IMR-90 (cell line): ENCODE measurements at regions not wholly inside any gene's neighbourhood (a gene's known extent, or its start where the extent isn't known, plus 50 kb on each side); places are given as distances from the start of the nearest gene placed in this dataset.

Source experiments
- ATAC-seq: fragments of 200-7000 bp; cut with Tn5 transposase; 2 replicates; pipeline ENCODE4 v1.9.1; 2020; ENCODE audit warnings: low read depth, mild to moderate bottlenecking, moderate library complexity
- BruUV-seq: library from RNA; stranded (reverse); fragments of 400-500 nt; replicated peaks from 2 replicates; lab custom pipeline; 2021; lab: Mats Ljungman, UMichigan
- CTCF ChIA-PET: fragments of 300-600 bp; formaldehyde crosslinking; extraction: SDS; loops from one replicate; lab custom pipeline; 2021; ENCODE audit warnings: antibody characterized with exemption; lab: Yijun Ruan, JAX
- POLR2A ChIA-PET: fragments of 300-600 bp; sonication (Branson Sonifier 250); formaldehyde crosslinking; loops from one replicate; lab custom pipeline; 2022; ENCODE audit warnings: antibody characterized with exemption; ENCODE audit not compliant: unreplicated experiment; lab: Charles Lee
- DNase-seq: peaks from one replicate; pipeline ENCODE4 v3.0.0; 2013
- H2AFZ ChIP-seq: replicated peaks from 2 replicates; pipeline ENCODE3; 2013; ENCODE audit warnings: low read length, mild to moderate bottlenecking; ENCODE audit not compliant: poor library complexity
- H2AK5ac ChIP-seq: 2 replicates; pipeline ENCODE4 v1.6.1; 2013; ENCODE audit warnings: low read depth, low read length, inconsistent platforms
- H2AK9ac ChIP-seq: replicated peaks from 2 replicates; pipeline ENCODE3; 2013; ENCODE audit warnings: mild to moderate bottlenecking, low read depth, low read length, moderate library complexity; ENCODE audit not compliant: poor library complexity
- H2BK120ac ChIP-seq: 2 replicates; pipeline ENCODE4 v1.6.1; 2013; ENCODE audit warnings: low read depth, low read length, inconsistent platforms
- H2BK15ac ChIP-seq: 3 replicates; pipeline ENCODE4 v1.6.1; 2013; ENCODE audit warnings: low read depth, low read length, inconsistent platforms
- H2BK20ac ChIP-seq: 2 replicates; pipeline ENCODE4 v1.6.1; 2013; ENCODE audit warnings: low read depth, mild to moderate bottlenecking, inconsistent platforms, low read length, moderate library complexity
- H2BK5ac ChIP-seq: 2 replicates; pipeline ENCODE4 v1.6.1; 2013; ENCODE audit warnings: mild to moderate bottlenecking, low read depth, low read length, inconsistent platforms; ENCODE audit not compliant: poor library complexity, severe bottlenecking
- H3K14ac ChIP-seq: replicated peaks from 2 replicates; pipeline ENCODE4 v1.6.1; 2013; ENCODE audit warnings: low read depth, low read length, inconsistent platforms
- H3K18ac ChIP-seq: 2 replicates; pipeline ENCODE4 v1.6.1; 2013; ENCODE audit warnings: low read depth, low read length, control low read depth
- H3K23ac ChIP-seq: 2 replicates; pipeline ENCODE4 v1.6.1; 2013; ENCODE audit warnings: low read depth, low read length, inconsistent platforms
- H3K27ac ChIP-seq: 2 replicates; pipeline ENCODE4 v1.5.1; 2013; ENCODE audit warnings: mild to moderate bottlenecking, control low read depth, low read length; ENCODE audit not compliant: insufficient read depth
- H3K27me3 ChIP-seq: 2 replicates; pipeline ENCODE4 v1.6.1; 2013; ENCODE audit warnings: low read length; ENCODE audit not compliant: control insufficient read depth, insufficient read depth
- H3K36me3 ChIP-seq: 2 replicates; pipeline ENCODE4 v1.6.1; 2013; ENCODE audit warnings: low read length, mixed read lengths; ENCODE audit not compliant: control insufficient read depth, insufficient read depth
- H3K4ac ChIP-seq: 2 replicates; pipeline ENCODE4 v1.6.1; 2013; ENCODE audit warnings: low read depth, low read length, inconsistent platforms
- H3K4me1 ChIP-seq: 2 replicates; pipeline ENCODE4 v1.6.1; 2013; ENCODE audit warnings: low read length, mixed read lengths; ENCODE audit not compliant: control insufficient read depth, insufficient read depth
- H3K4me2 ChIP-seq: 2 replicates; pipeline ENCODE4 v1.6.1; 2013; ENCODE audit warnings: low read depth, mild to moderate bottlenecking, control low read depth, low read length, moderate library complexity
- H3K4me3 ChIP-seq: 2 replicates; pipeline ENCODE4 v1.5.1; 2013; ENCODE audit warnings: low read depth, mild to moderate bottlenecking, control low read depth, low read length, moderate library complexity; ENCODE audit not compliant: insufficient read depth
- H3K56ac ChIP-seq: 2 replicates; pipeline ENCODE4 v1.6.1; 2013; ENCODE audit warnings: low read length, inconsistent platforms; ENCODE audit not compliant: insufficient read depth; ENCODE audit errors: extremely low read depth
- H3K79me1 ChIP-seq, 2 experiments: 2 replicates each; pipeline ENCODE4 v1.6.1; 2013; ENCODE audit warnings: low read length in 2 of 2, inconsistent platforms in 1 of 2, low read depth in 1 of 2
- H3K9ac ChIP-seq: 2 replicates; pipeline ENCODE4 v1.6.1; 2013; ENCODE audit warnings: low read depth, low read length, control low read depth
- H3K9me1 ChIP-seq: 2 replicates; pipeline ENCODE4 v1.6.1; 2013; ENCODE audit warnings: low read length, inconsistent platforms; ENCODE audit not compliant: insufficient read depth
- H3K9me3 ChIP-seq: 2 replicates; pipeline ENCODE4 v1.6.1; 2013; ENCODE audit warnings: low read length; ENCODE audit not compliant: control insufficient read depth, insufficient read depth
- H4K20me1 ChIP-seq: 2 replicates; pipeline ENCODE4 v1.6.1; 2013; ENCODE audit warnings: low read length, inconsistent platforms; ENCODE audit not compliant: insufficient read depth
- H4K5ac ChIP-seq: 2 replicates; pipeline ENCODE4 v1.6.1; 2013; ENCODE audit warnings: mild to moderate bottlenecking, low read depth, low read length, control low read depth
- H4K8ac ChIP-seq, 2 experiments: 2 replicates each; pipeline ENCODE4 v1.6.1; 2013; ENCODE audit warnings: low read depth in 2 of 2, low read length in 2 of 2, control low read depth in 1 of 2, inconsistent platforms in 1 of 2
- H4K91ac ChIP-seq: 2 replicates; pipeline ENCODE4 v1.6.1; 2013; ENCODE audit warnings: low read depth, low read length, inconsistent platforms; ENCODE audit not compliant: insufficient read depth
- FOS ChIP-seq: fragments of 150-350 bp; IDR thresholded peaks from 2 replicates; pipeline ENCODE4 v1.6.1; 2016; ENCODE audit warnings: low read depth, low read length
- MAZ ChIP-seq: IDR thresholded peaks from 2 replicates; pipeline ENCODE4 v1.6.1; 2012; ENCODE audit warnings: low read depth, mild to moderate bottlenecking, low read length, improper control_type of control experiment, moderate library complexity, borderline replicate concordance
- RAD21 ChIP-seq: IDR thresholded peaks from 2 replicates; pipeline ENCODE4 v1.6.1; 2012; ENCODE audit warnings: low read length, improper control_type of control experiment
- RCOR1 ChIP-seq: IDR thresholded peaks from 2 replicates; pipeline ENCODE4 v1.6.1; 2012; ENCODE audit warnings: mild to moderate bottlenecking, low read length, improper control_type of control experiment; ENCODE audit not compliant: insufficient replicate concordance
- WGBS, 2 experiments: methylation state at CpG; one replicate each; pipeline versions ENCODE4 v1.1.5 to v1.1.7; 2013; ENCODE audit warnings: missing lambda C conversion rate in 2 of 2; ENCODE audit not compliant: insufficient read length in 1 of 2; ENCODE audit errors: extremely low coverage in 2 of 2; 5-methylcytosine and 5-hydroxymethylcytosine counted together
- dilution Hi-C: fragments of 300-500 bp; cut with HindIII; formaldehyde crosslinking; loops from one replicate; pipeline ENCODE4 v1.14.3; 2018; ENCODE audit warnings: low sequenced_read_pairs; ENCODE audit not compliant: unreplicated experiment
- in situ Hi-C: fragments of 300-500 bp; cut with MboI; formaldehyde crosslinking; loops from 3 replicates; pipeline ENCODE4 v1.14.3; 2019; ENCODE audit warnings: low sequenced_read_pairs, inconsistent platforms, mixed read lengths
- intact Hi-C: fragments of 100-400 bp; cut with micrococcal nuclease; formaldehyde crosslinking; loops from 2 replicates; pipeline ENCODE4 v1.10.0; 2022
- TF ChIP-seq, protein P1 (sequence below): fragments of 150-350 bp; IDR thresholded peaks from 2 replicates; pipeline ENCODE4 v1.6.1; 2016; ENCODE audit warnings: low read depth, mild to moderate bottlenecking, low read length, moderate library complexity, borderline replicate concordance
- TF ChIP-seq, protein P2 (sequence below): fragments of 150-350 bp; IDR thresholded peaks from 2 replicates; pipeline ENCODE4 v1.6.1; 2017; ENCODE audit warnings: mild to moderate bottlenecking, antibody characterized with exemption, low read length, low read depth

DNA sequence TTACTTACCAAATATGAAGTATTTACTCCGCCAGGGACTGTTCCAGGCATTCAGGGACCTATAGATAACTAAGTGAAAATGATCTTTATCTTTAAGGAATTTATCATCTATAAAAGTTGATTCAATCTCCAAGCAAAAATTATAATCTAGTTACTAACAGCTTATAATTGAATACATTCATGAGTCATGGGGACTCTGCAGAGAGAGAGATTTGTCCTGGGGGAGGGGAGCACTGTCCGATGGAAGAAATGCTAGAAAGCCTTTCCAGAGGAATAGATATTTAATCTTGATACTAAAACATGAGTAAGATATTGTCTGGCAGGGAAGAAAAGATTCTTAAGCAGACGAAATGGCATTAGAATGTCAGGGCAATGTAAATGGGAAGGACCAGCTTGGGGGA, 139.3 kb downstream of the CD164 start:
- DNase-seq: no peak
- H2BK15ac ChIP-seq: no peak overlapping the region
- no peak overlapping the region for H4K91ac ChIP-seq
- H2BK20ac ChIP-seq: no peak overlapping the region
- ChIA-PET POLR2A (no interaction called here), CTCF (no interaction called here)
- no peaks in the 10 kb centered on the region for H3K79me1 ChIP-seq
- no peak overlapping the region for H3K18ac ChIP-seq
- no peak overlapping the region for H3K9ac ChIP-seq
- H2AK5ac ChIP-seq: no peak overlapping the region
- H3K4me1 ChIP-seq: no peaks in the 10 kb centered on the region
- TF ChIP-seq, protein P1, sequence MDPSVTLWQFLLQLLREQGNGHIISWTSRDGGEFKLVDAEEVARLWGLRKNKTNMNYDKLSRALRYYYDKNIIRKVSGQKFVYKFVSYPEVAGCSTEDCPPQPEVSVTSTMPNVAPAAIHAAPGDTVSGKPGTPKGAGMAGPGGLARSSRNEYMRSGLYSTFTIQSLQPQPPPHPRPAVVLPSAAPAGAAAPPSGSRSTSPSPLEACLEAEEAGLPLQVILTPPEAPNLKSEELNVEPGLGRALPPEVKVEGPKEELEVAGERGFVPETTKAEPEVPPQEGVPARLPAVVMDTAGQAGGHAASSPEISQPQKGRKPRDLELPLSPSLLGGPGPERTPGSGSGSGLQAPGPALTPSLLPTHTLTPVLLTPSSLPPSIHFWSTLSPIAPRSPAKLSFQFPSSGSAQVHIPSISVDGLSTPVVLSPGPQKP: no peak
- TF ChIP-seq RAD21: no peak
- TF ChIP-seq FOS: no peak
- no peak for TF ChIP-seq MAZ
- TF ChIP-seq, protein P2, sequence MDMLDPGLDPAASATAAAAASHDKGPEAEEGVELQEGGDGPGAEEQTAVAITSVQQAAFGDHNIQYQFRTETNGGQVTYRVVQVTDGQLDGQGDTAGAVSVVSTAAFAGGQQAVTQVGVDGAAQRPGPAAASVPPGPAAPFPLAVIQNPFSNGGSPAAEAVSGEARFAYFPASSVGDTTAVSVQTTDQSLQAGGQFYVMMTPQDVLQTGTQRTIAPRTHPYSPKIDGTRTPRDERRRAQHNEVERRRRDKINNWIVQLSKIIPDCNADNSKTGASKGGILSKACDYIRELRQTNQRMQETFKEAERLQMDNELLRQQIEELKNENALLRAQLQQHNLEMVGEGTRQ: no peak
- TF ChIP-seq RCOR1: no peak
- no peaks in the 10 kb centered on the region for H3K27me3 ChIP-seq
- H3K27ac ChIP-seq: no peak overlapping the region
- no peak overlapping the region for H3K4me2 ChIP-seq
- WGBS, 2 experiments: no CpG with 5 or more reads among the region's 3 CpGs
- H3K4ac ChIP-seq: no peak overlapping the region
- no peak overlapping the region for H2AFZ ChIP-seq
- in situ Hi-C loops (no loop called here), intact Hi-C loops (no loop called here), dilution Hi-C loops (no loop called here)
- H4K5ac ChIP-seq: no peak overlapping the region
- no peak overlapping the region for H3K4me3 ChIP-seq
- no peaks in the 10 kb centered on the region for H3K9me3 ChIP-seq
- H2AK9ac ChIP-seq: no peak overlapping the region
- no peaks in the 10 kb centered on the region for H3K9me1 ChIP-seq
- H3K56ac ChIP-seq: no peak overlapping the region
- no peak overlapping the region for H4K8ac ChIP-seq
- no peaks in the 10 kb centered on the region for H3K36me3 ChIP-seq
- H4K20me1 ChIP-seq: no peaks in the 10 kb centered on the region
- no peak overlapping the region for H3K14ac ChIP-seq
- no TSS peak for BruUV-seq
- H2BK5ac ChIP-seq: no peak overlapping the region
- no peak for ATAC-seq
- H3K23ac ChIP-seq: no peak overlapping the region
- H2BK120ac ChIP-seq: no peak overlapping the region
